ENCODE measurements at regions not wholly inside any gene's neighbourhood (a gene's known extent, or its start where the extent isn't known, plus 50 kb on each side); places are given as distances from the start of the nearest gene placed in this dataset.

DNA sequence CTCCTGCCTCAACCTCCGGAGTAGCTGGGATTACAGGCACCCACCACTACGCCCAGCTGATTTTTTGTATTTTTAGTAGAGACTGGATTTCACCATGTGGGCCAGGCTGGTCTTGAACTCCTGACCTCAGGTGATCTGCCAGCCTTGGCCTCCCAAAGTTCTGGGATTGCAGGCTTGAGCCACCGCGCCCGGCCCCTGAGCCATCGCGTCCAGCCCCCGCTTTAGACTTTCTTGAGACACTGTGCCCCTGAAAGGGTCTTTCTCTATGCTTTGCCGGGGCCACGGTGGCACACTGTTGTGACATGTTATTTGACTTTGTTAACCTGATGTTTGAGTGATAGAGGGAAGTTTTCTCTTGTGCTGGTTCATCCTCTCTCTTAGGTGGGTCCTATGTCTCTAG lies 186.4 kb downstream of the BTG1 start:
- DNase-seq: no peak

DNA sequence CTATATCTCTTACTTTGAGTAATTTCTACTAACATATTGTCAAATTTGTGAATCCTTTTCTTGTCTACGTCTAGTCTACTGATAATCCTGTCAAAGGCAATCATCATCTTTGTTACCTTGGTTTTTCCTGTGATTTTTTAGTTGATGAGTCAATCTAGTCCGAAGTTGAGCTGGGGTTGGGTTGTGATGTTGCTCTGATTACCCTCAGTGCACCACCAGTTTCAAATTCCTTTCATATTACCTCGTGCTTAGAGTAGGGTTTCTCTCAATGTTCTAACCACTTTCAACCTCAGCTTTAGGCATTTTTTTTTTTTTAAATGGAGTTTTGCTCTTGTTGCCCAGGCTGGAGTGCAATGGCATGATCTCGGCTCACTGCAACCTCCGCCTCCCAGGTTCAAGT lies 186.8 kb downstream of the BTG1 start:
- no peak for DNase-seq

DNA sequence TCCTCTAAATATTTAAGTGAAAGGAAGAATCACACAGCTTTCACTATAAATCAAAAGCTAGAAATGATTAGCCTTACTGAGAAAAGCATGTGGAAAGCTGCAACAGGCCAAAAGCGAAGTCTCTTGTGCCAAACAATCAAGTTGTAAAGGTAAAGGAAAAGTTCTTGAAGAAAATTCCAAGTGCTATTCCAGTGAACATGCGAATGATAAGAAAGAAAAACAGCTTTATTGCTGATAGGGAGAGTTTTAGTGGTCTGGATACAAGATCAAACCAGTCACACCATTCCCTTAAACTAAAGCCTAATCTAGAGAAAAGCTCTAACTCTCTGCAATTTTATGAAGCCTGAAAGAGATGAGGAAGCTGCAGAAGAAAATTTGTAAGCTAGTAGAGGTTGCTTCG lies 190.9 kb downstream of the BTG1 start:
- DNase-seq: no peak

DNA sequence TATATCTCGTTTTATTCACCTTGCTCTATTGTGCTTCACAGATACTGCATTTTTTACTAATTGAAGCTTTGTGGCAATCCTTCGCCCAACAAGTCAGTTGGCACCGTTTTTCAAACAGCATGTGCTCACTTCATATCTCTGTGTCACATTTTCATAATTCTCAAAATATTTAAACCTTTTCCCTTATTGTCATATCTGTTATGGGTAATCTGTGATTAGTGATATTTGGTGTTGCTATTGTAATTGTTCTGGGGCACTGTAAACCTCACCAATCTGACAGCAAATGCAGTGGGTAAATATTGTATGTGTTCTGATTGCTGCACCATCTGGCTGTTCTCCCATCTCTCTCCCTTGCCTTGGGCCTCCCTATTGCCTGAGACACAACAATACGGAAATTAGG lies 191.3 kb downstream of the BTG1 start:
- no peak for DNase-seq

DNA sequence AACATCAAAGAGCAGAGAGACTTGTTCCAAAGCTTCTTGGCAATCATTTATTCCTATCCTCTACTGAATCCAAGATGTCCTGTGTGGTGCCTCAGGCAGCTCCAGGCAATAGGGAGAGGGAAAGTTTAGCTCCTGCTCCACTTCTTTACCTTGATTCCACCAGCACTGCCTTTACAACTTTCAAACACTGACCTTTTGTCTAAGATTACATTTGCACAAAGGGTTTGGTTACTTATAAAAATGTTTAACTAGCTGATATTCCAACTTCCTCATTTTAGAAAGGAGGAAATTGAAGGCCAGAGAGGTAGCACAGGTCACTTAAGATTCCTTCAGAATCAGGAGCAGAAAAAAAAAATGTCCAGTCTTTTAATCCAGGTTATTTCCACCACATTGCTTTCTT lies 192.7 kb downstream of the BTG1 start:
- DNase-seq: no peak

DNA sequence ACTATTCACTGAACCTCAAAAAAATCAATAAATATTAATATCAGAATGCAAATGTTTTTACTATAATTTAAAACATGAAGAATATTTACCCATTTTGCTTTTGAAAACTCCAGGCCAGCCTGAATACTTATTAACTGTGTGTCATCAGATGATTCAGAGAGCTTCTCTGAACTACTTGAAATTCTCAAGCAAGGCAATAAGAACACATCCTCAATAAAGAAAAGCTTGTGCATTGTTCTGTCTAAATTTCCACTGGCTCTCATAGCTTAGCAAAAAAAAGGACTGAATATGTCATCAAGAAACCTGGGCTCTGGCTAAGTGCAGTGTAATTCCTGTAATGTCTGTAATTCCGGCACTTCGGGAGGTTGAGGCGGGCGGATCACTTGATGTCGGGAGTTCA lies 194.1 kb downstream of the BTG1 start:
- DNase-seq: no peak

DNA sequence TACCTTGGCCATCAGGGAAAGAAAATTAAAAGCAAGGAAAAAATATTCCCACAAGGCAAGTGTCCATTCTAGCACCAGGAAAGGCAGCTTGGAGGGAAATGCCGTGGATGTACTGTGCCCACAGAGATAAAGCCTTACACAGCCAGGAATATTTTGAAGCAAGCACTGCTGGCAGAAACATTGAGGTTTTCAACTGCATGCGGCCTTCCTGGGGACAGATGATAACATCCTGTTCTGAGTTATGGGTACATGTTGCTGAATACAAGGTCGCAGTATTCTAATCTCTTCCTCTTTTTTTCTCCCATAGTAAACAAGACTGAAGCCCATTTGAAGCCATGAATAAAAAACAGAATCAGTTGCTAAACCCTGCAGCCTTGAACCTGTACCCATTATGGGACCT lies 197.1 kb downstream of the BTG1 start:
- no peak for DNase-seq

DNA sequence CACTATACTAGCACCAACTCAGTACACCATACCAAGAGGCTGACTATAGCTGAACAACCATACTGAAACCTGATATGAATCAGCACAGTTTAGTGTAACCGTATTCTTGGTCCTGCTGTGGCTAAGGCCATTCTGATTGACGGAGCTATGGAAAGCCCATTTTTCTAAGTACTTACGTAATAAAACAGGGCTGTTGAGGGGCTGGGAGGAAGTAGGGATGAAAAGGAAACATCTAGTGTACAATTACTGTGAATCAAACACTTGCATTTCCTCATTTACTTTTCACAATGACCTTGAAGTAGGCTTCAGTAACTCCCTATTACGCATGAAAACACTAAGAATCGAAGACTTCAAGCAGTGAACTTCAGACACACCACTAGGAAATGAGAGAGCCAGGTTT lies 198.2 kb downstream of the BTG1 start:
- no peak for DNase-seq

DNA sequence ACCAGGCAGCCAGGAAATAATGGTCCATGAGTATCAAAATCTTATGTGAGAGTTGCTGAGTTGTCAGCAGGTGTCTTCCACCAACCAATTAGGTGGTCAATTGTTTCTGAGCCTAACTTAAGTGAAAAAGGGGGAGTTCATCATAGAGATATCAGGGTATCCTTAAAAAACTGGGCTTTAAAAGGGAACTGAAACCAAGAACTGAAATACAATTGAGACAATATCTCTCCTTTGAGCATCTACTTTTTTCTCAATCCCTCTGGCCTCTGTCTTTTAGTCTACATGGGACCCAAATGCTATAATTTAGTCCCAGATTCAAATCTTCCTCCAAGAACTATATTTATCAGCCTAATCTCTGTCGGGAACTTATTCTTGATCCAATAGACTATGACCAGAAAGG lies 201.0 kb downstream of the BTG1 start:
- no peak for DNase-seq

DNA sequence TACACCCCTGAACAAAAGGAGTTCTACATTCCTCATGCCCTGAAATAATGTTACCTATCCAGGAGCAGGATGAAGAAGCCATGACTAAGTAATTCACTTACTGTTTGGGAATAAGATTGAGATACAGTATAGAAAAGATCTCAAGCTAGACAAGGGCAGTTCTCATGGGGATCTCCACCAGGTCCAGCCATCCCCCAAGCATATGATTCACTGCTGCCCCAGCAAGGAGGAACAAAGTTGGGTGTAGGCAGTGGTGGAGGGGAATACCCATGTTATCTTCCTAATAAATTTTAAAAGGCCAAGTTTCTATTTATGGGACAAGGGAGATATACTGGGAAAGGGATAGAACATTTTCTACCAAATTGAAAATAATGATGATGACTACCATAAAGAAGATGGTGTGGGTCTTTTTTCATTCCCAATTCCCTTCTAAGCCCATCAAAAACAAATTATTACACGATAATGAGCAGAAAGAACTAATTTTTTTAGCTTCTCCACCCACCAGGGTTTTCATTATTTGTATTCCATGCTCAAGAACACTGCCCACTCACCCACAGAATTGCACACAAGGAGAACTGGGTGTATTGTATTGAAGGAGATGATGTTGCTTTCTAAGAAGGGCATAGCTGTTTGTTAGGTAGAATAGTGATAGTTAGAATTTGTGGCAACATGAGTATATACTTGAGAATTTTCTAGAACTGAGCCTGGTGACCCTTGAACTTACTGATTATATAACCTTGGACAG lies 204.6 kb downstream of the BTG1 start:
- no peak for DNase-seq

DNA sequence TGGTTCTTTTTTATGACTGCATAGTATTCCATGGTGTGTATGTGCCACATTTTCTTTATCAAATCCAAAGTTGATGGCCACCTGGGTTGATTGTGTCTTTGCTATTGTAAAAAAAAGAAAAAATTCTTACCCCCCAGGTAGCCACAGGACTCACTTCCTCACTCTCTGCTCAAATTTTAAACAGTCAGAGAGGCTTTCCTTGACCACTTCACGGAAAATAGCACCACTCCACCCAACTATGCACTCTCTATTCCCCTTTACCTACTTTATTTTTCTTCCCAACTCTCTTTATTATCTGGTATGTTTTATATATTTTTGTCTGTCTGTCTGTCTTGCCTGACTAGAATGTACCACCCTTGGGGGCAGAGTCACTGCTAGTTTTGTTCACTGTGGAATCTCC lies 205.3 kb downstream of the BTG1 start:
- no peak for DNase-seq

DNA sequence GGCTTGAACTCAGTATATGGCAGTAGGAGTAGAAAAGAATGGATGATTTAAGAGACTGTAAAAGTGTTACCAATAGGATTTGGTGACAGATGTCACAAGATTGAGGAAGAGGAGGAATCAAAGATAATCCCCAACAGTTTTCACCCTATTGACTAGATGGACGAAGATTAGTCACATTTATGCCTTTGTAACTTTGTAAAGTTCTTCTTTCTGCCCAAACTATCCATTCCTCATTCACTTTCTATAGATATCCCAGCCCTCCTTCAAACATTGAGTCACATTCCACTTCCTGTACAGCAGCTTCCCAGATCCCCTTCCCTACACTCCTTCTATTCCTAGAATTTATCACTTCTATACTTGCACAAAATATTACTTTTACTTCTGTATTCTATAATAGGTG lies 207.9 kb downstream of the BTG1 start:
- DNase-seq: no peak

DNA sequence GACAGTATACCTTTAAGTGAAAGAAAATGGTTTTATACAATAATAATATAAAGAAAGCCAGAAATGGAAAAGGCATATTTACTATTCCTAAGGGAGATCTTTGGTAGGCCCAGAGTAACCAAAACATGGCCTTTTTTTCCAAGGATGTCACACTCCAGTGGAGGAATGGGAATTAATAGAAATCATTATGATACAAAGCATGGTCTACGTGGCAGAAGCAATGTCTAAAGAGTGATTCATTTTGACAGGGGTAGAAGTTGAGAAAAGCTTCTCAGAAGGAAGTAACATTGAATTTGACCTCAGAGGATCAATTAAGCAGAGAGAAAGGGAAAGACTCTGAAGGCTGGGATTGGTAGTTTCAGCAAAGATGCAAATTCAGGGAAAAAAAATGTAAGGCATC lies 208.6 kb downstream of the BTG1 start:
- DNase-seq: no peak

DNA sequence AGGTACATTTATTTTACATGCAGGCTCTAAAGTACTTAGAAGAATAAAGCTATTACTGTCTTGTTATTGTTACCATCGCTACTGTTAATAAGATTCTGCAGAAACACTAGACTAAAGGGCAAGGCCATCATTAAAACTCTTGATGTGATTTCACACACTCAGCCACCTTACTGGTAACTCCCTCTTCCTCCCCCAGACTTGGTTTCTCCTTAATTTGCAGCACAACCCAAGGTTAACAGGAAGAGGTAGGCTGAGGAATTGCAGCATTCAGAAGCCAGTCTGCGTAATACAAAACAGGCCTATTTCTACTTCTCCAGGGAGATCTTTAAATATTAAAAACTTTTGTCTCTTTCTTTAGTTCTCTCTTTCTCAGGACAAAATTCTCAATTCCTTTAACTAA lies 210.3 kb downstream of the BTG1 start:
- no peak for DNase-seq

DNA sequence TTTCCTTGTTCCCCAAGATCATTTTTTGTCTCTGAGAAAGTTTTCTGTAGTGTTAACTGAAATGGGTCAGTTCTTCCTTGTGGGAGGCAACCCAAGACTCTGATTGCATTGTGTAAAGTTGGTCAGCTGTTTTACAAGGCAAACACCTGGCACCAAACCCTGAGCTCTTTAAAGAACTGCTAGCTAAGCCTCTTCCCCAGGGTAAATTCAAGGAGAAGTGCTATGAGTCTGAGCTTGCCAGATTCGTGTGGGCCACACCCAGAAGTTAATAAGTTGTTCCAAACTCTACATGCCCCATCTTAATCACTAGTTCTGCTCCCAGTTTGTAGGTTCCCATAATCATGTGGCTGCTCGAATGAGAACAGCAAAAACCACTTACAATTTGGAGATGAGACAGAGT lies 214.5 kb downstream of the BTG1 start:
- DNase-seq: no peak

DNA sequence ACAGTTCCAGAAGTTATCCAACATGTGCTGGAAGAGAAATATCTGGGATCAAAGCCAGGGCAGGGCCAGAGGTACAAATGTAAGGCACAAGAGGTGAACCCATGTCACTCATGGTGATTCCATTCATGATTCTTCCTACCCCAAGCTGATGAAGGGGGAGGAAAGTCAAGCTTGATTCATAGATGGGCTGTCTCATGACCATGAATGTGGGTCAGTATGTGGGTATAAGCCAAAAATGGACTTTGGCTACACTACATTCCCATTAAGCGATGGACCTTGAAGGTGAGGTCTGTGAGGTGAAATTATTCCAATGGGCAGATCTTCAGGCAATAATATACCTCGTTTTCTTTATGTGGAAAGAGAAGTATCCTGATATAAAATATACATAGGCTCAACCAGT lies 217.1 kb downstream of the BTG1 start:
- no peak for DNase-seq

DNA sequence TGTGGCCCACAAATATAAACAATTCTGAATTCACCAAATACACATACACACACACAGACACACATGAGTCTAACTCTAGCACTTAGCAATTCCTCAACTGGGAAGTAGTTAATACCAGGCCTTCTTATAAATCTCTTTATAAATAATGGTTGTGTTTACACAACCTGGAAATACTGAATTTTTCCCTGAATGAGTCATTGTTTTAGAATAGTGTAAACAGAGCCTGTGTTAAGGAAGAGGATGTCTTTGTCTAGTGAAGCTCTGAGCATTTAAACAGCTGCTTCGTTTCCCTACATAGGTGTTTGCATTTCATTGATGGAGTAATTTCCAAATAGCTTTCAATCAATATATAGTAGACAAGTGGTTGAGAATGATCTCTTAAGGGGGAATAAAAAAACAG lies 218.8 kb downstream of the BTG1 start:
- DNase-seq: no peak

DNA sequence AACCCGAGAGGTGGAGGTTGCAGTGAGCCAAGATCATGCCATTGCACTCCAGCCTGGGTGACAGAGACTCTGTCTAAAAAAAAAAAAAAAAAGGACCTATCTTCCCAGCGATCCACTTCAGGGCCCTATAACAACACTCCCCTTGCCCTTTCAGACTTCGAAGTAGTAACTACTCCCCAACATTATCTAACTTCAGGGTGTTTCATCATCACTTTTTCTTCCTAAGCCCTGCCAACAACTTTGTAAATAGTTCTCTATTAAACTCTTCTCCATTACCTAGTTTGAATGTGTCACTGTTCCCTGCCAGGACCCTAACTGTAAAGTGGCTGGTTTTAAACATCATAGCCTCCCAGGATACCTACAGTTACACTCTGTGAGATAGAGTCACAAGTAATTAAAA lies 220.8 kb downstream of the BTG1 start:
- no peak for DNase-seq

DNA sequence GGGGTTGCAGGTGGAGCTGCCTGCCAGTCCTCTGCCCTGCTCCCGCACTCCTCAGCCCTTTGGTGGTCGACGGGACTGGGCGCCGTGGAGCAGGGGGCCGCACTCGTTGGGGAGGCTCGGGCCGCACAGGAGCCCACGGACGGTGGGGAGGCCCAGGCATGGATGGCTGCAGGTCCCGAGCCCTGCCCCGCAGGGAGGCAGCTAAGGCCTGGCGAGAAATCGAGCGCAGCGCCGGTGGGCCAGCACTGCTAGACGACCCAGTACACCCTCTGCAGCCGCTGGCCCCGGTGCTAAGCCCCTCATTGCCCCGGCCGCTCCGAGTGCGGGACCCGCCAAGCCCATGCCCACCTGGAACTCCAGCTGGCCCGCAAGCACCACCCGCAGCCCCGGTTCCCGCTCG lies 221.8 kb downstream of the BTG1 start:
- no peak for DNase-seq

DNA sequence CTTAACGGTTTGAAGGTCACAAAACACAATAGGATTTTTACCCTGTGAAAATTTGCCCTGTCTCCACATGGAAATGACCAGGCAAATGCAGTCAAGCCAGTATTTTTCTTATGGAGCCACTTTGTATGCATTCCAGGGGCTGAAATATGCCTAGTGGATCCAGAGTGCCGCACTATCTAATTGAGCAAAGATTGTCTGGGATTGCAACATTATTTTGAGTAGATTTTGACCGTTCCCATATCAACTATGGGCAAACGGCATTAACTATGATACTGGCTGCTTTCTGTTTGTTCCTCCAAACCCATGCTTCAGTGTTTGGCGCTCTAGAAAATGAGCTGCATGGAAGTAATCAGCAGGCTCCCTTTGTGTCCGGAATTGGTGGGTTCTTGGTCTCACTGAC lies 223.0 kb downstream of the BTG1 start:
- no peak for DNase-seq

DNA sequence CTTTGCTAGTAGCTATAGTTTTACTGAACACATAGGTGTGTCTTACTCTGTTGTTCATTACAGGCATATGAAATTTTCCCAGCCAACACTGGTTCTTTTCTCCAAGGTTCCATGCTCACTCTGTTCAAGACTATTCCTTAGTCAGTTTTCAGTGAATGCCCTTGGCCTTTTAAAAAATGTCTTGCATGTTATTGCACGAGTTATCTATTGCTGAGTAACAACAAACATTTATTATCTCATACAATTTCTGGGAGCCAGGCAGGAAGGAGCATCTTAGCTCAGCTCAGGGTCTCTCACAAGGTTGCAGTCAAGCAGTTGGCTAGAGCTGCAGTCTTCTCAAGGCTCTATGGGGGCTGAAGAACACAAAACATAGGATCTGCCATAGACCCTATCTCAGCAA lies 223.5 kb downstream of the BTG1 start:
- DNase-seq: no peak

DNA sequence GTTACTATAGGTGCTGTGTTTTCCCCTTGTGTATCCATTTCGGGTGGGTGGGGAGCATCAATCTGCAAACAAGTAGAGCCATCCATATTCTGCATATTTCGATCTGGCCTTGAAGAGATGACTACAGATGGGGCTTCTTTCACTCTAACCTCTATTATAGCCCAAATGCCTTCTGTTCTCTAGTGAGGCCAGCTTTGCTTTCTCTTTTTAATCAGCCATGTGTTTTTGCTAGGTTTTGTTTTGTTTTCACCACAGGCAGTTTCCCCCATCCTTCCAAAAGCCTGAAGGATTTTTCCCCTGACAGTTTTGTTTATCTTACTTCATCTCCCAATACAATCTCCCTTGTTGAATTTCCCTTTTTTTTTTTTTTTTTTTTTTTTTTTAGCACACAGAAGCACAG lies 224.1 kb downstream of the BTG1 start:
- no peak for DNase-seq

DNA sequence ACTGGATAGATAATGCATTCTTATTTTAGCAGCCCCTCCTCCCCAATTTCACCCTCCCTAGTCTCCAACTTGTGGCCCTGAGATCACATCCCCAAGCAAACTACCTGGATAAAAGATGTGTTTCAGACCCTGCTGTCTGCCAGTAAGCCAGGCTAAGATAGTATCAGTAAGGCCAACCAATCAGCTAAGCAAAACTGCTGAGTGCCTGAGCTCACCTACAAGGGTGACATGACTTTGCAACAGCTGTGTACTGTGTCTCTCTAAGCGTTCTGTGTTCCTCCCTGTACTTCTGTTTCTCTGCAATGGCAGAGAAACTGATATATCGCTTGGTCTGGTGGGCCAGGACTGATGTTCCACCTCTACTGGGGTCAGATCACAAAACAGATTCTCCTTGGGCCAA lies 224.9 kb downstream of the BTG1 start:
- no peak for DNase-seq

DNA sequence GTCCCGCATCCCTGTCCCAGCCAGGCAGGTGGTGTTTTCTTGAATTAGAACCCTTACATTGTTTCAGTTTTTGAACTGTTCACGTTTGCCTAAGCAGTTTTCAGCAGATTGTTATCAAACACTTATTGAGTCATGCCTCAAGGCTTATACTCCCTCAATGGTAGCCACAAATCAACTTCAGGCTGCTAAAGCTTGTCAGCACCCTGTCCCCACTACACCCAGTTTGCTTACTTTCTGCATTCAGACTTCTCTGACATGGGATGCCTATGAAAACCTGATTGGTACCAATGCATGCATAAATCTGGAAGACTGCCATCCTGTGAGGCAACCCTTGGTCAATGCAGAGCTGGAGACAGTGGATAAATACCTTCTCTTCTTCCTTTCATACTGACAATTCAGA lies 225.4 kb downstream of the BTG1 start:
- no peak for DNase-seq

DNA sequence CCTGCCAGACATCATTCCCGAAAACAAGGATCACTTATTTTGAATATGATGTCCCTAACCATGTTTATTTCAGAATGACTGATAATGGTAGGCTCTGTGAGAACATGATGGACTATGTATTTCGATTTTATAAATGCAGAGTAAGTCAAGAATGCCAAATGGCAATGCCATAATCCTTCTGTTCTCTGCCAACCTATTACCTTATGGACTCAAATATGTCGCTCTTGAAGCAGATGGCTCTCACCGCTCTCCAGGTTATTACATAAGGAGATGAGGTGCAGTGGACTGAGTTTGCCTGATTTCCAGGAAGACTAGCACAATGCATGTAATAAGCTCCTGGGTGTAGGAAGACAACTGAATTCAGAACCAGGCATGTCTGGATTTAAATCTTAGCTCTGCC lies 227.2 kb downstream of the BTG1 start:
- DNase-seq: no peak

DNA sequence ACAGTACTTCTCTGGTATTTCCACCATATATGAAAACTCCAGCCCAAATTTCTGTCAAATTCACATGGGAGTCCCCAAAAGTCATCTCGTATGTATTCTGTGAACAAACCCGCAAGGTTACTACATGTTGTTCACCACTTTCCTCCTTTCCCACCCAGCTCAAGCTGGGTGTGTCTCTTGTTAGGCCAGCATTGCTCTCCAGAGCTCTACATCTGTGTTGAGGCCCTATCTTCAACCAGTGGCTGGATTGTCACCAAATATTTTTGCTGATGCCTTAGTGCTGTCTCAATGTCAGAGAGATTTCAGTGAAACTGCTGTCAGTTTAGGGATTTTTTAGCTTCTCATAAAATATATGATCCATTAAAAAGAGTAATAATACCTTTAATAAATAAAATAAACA lies 230.9 kb downstream of the BTG1 start:
- no peak for DNase-seq

All from activated T-cell treated with anti-CD3 and anti-CD28 coated beads for 4 hours (primary cell).